ENCODE measurements at regions not wholly inside any gene's neighbourhood (a gene's known extent, or its start where the extent isn't known, plus 50 kb on each side); places are given as distances from the start of the nearest gene placed in this dataset.

- TF ChIP-seq CTCF (IDR thresholded peaks at IDR 0.05; ENCODE audit: low read depth, low read length, missing input control) (no peak), FOXA2 (IDR thresholded peaks at IDR 0.05) (no peak), REST (IDR thresholded peaks at IDR 0.05) (no peak), FOXA1 (IDR thresholded peaks at IDR 0.05) (no peak), GABPA (IDR thresholded peaks at IDR 0.05 in 1 of 2, conservative IDR thresholded peaks at IDR 0.05 in 1 of 2) (no peak), TAF1 (conservative IDR thresholded peaks at IDR 0.05) (no peak), JUND (IDR thresholded peaks at IDR 0.05) (no peak), EGR1 (IDR thresholded peaks at IDR 0.05; ENCODE audit: low read depth in 2 of 2) (no peak), HNF4G (IDR thresholded peaks at IDR 0.05) (no peak), RAD21 (IDR thresholded peaks at IDR 0.05) (no peak), YY1 (IDR thresholded peaks at IDR 0.05) (no peak), RXRA (IDR thresholded peaks at IDR 0.05) (no peak), NR2F2 (IDR thresholded peaks at IDR 0.05) (no peak), ATF3 (IDR thresholded peaks at IDR 0.05) (no peak)
Measured at GRCh38 chr3:81216192-81216591, 545.3 kb downstream of the GBE1 start.
